Subcutaneous abdominal adipose tissue (tissue), 5 donors: ENCODE measurements at regions not wholly inside any gene's neighbourhood (a gene's known extent, or its start where the extent isn't known, plus 50 kb on each side); places are given as distances from the start of the nearest gene placed in this dataset.

Experiments used
- H3K27ac ChIP-seq: one replicate; pipeline ENCODE4 v1.7.0; 2013; ENCODE audit warnings: low read depth, mild to moderate bottlenecking, inconsistent platforms, low read length, moderate library complexity
- H3K27me3 ChIP-seq, 5 donors: one replicate each; pipeline ENCODE4 v1.7.0; 2013; ENCODE audit warnings: low read length in 5 of 5, inconsistent platforms in 1 of 5; ENCODE audit not compliant: control insufficient read depth in 5 of 5, insufficient read depth in 4 of 5
- H3K36me3 ChIP-seq, 5 donors: one replicate each; pipeline ENCODE4 v1.7.0; 2013; ENCODE audit warnings: low read length in 5 of 5; ENCODE audit not compliant: control insufficient read depth in 5 of 5, insufficient read depth in 5 of 5
- H3K4me1 ChIP-seq, 5 donors: one replicate each; pipeline ENCODE4 v1.7.0; 2013; ENCODE audit warnings: low read length in 5 of 5, mild to moderate bottlenecking in 3 of 5, moderate library complexity in 1 of 5; ENCODE audit not compliant: control insufficient read depth in 5 of 5, insufficient read depth in 5 of 5
- H3K4me3 ChIP-seq, 5 donors: one replicate each; pipeline ENCODE4 v1.7.0; 2013; ENCODE audit warnings: low read length in 5 of 5, low read depth in 1 of 5
- H3K9ac ChIP-seq, 5 donors: one replicate each; pipeline ENCODE4 v1.7.0; 2013; ENCODE audit warnings: low read length in 5 of 5, mild to moderate bottlenecking in 4 of 5, moderate library complexity in 3 of 5
- H3K9me3 ChIP-seq, 5 donors: one replicate each; pipeline ENCODE4 v1.7.0; 2013; ENCODE audit warnings: low read length in 5 of 5; ENCODE audit not compliant: control insufficient read depth in 5 of 5
- donor health status: healthy.
- donor health status: healthy.
- donor health status: healthy.
- donor health status: healthy.
- donor health status: healthy.

GRCh38 chr15:36365963-36366362 is 213.5 kb upstream of the CDIN1 start:
- Histone ChIP-seq H3K27me3 (no peaks in the 10 kb centered on the region), H3K9ac (no peak overlapping the region), H3K4me1 (no peaks in the 10 kb centered on the region), H3K36me3 (no peaks in the 10 kb centered on the region), H3K27ac (no peak overlapping the region), H3K4me3 (no peak overlapping the region), H3K9me3 (no peaks in the 10 kb centered on the region)

GRCh38 chr15:36370051-36370730 is 209.2 kb upstream of the CDIN1 start:
- no peaks in the 10 kb centered on the region for H3K27me3 ChIP-seq
- H3K9me3 ChIP-seq, result no peaks in the 10 kb centered on the region
- H3K9ac ChIP-seq, result no peak overlapping the region
- H3K4me1 ChIP-seq, result no peaks in the 10 kb centered on the region
- no peak overlapping the region for H3K4me3 ChIP-seq
- H3K36me3 ChIP-seq, result no peaks in the 10 kb centered on the region
- H3K27ac ChIP-seq, result no peak overlapping the region

- no peak overlapping the region for H3K9ac ChIP-seq
- no peak overlapping the region for H3K27ac ChIP-seq
- H3K9me3 ChIP-seq, result no peaks in the 10 kb centered on the region
- no peak overlapping the region for H3K4me3 ChIP-seq
- H3K4me1 ChIP-seq, result no peaks in the 10 kb centered on the region
- H3K27me3 ChIP-seq, result no peaks in the 10 kb centered on the region
- no peaks in the 10 kb centered on the region for H3K36me3 ChIP-seq
Measured at GRCh38 chr15:36370731-36371112, 208.7 kb upstream of the CDIN1 start.

GRCh38 chr15:36371509-36371908 is 207.9 kb upstream of the CDIN1 start:
- H3K27ac ChIP-seq, result no peak overlapping the region
- H3K27me3 ChIP-seq, result no peaks in the 10 kb centered on the region
- no peak overlapping the region for H3K9ac ChIP-seq
- no peaks in the 10 kb centered on the region for H3K4me1 ChIP-seq
- no peaks in the 10 kb centered on the region for H3K36me3 ChIP-seq
- no peaks in the 10 kb centered on the region for H3K9me3 ChIP-seq
- no peak overlapping the region for H3K4me3 ChIP-seq

- Histone ChIP-seq H3K9me3 (no peaks in the 10 kb centered on the region), H3K4me1 (no peaks in the 10 kb centered on the region), H3K9ac (no peak overlapping the region), H3K27ac (no peak overlapping the region), H3K27me3 (no peaks in the 10 kb centered on the region), H3K4me3 (no peak overlapping the region), H3K36me3 (no peaks in the 10 kb centered on the region)
Measured at GRCh38 chr15:36372968-36373367, 206.5 kb upstream of the CDIN1 start.

GRCh38 chr15:36373550-36373949 is 205.9 kb upstream of the CDIN1 start:
- H3K36me3 ChIP-seq, result no peaks in the 10 kb centered on the region
- no peaks in the 10 kb centered on the region for H3K27me3 ChIP-seq
- no peak overlapping the region for H3K9ac ChIP-seq
- H3K27ac ChIP-seq, result no peak overlapping the region
- no peaks in the 10 kb centered on the region for H3K9me3 ChIP-seq
- H3K4me1 ChIP-seq, result no peaks in the 10 kb centered on the region
- H3K4me3 ChIP-seq, result no peak overlapping the region

- Histone ChIP-seq H3K4me1 (no peaks in the 10 kb centered on the region), H3K27ac (no peak overlapping the region), H3K9ac (no peak overlapping the region), H3K36me3 (no peaks in the 10 kb centered on the region), H3K27me3 (no peaks in the 10 kb centered on the region), H3K4me3 (no peak overlapping the region), H3K9me3 (no peaks in the 10 kb centered on the region)
Measured at GRCh38 chr15:36389107-36389506, 190.3 kb upstream of the CDIN1 start.

GRCh38 chr15:36390491-36390890 is 188.9 kb upstream of the CDIN1 start:
- Histone ChIP-seq H3K36me3 (no peaks in the 10 kb centered on the region), H3K9me3 (no peaks in the 10 kb centered on the region), H3K4me1 (no peaks in the 10 kb centered on the region), H3K4me3 (no peak overlapping the region), H3K27me3 (no peaks in the 10 kb centered on the region), H3K9ac (no peak overlapping the region), H3K27ac (no peak overlapping the region)

- Histone ChIP-seq H3K4me3 (no peak overlapping the region), H3K27me3 (no peaks in the 10 kb centered on the region), H3K36me3 (no peaks in the 10 kb centered on the region), H3K9ac (no peak overlapping the region), H3K4me1 (no peaks in the 10 kb centered on the region), H3K27ac (no peak overlapping the region), H3K9me3 (no peaks in the 10 kb centered on the region)
Measured at GRCh38 chr15:36392676-36393266, 186.7 kb upstream of the CDIN1 start.

GRCh38 chr15:36398212-36398611 is 181.2 kb upstream of the CDIN1 start:
- H3K4me1 ChIP-seq, result no peaks in the 10 kb centered on the region
- no peaks in the 10 kb centered on the region for H3K9me3 ChIP-seq
- no peaks in the 10 kb centered on the region for H3K36me3 ChIP-seq
- no peak overlapping the region for H3K27ac ChIP-seq
- H3K4me3 ChIP-seq, result no peak overlapping the region
- H3K9ac ChIP-seq, result no peak overlapping the region
- H3K27me3 ChIP-seq, result no peaks in the 10 kb centered on the region
